Epithelial cell of esophagus (primary cell): ENCODE measurements at regions not wholly inside any gene's neighbourhood (a gene's known extent, or its start where the extent isn't known, plus 50 kb on each side); places are given as distances from the start of the nearest gene placed in this dataset.
"Not testable (repeated sequence)": the region's sequence is repeated elsewhere in the genome, so short reads cannot be mapped to it uniquely, and the experiment has no call there.

ENCODE experiments used
- DNase-seq: peaks from one replicate; pipeline ENCODE4 v3.0.0; 2010; ENCODE audit warnings: low read depth
- H3K4me3 ChIP-seq: 2 replicates; pipeline ENCODE4 v1.5.1; 2011; ENCODE audit warnings: mild to moderate bottlenecking, low read length, control low read depth
- TF ChIP-seq, protein P1 (sequence below): IDR thresholded peaks from 2 replicates; pipeline ENCODE4 v1.5.1; 2011; ENCODE audit warnings: low read depth, mild to moderate bottlenecking, low read length, control low read depth, inconsistent platforms; ENCODE audit not compliant: insufficient read depth; ENCODE audit errors: missing control alignments

DNA sequence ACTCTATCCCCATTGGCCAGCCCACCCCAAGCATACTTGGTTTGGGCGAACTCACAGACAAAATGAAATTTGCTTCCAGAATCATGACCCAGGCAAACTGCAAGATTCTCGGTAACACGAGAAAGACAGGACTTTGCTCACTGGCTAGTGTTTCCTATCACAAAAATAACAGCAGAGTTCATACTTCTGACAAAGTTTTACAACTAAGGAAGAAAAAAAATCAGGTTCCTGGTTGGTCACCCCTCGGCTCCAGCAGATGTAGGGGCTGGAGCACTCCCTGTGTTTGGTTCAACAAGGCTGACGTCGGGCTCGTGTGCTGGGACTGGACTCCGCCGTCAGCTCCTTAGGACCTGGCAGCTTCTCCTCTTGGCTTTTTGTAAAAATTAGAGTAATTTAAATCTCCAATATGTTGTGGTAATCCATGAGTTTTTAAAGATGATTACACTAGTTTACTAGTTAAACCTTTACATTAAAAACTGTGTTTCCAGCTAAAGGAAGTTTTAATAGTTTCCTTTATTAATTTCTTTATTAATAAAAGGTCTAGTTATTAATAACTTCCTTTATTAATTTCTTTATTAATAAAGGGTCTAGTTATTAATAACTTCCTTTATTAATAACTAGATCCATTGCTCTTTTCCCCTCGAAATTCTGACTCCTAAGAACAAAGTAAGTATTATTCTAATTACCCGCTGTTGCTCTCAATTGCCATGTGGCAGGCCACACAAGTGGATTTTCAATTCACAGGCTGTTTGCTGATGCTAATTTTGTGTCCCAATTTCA lies 115.6 kb upstream of the RNF32 start:
- no peak overlapping the region for H3K4me3 ChIP-seq
- TF ChIP-seq, protein P1, sequence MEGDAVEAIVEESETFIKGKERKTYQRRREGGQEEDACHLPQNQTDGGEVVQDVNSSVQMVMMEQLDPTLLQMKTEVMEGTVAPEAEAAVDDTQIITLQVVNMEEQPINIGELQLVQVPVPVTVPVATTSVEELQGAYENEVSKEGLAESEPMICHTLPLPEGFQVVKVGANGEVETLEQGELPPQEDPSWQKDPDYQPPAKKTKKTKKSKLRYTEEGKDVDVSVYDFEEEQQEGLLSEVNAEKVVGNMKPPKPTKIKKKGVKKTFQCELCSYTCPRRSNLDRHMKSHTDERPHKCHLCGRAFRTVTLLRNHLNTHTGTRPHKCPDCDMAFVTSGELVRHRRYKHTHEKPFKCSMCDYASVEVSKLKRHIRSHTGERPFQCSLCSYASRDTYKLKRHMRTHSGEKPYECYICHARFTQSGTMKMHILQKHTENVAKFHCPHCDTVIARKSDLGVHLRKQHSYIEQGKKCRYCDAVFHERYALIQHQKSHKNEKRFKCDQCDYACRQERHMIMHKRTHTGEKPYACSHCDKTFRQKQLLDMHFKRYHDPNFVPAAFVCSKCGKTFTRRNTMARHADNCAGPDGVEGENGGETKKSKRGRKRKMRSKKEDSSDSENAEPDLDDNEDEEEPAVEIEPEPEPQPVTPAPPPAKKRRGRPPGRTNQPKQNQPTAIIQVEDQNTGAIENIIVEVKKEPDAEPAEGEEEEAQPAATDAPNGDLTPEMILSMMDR: no peak
- no peak for DNase-seq

DNA sequence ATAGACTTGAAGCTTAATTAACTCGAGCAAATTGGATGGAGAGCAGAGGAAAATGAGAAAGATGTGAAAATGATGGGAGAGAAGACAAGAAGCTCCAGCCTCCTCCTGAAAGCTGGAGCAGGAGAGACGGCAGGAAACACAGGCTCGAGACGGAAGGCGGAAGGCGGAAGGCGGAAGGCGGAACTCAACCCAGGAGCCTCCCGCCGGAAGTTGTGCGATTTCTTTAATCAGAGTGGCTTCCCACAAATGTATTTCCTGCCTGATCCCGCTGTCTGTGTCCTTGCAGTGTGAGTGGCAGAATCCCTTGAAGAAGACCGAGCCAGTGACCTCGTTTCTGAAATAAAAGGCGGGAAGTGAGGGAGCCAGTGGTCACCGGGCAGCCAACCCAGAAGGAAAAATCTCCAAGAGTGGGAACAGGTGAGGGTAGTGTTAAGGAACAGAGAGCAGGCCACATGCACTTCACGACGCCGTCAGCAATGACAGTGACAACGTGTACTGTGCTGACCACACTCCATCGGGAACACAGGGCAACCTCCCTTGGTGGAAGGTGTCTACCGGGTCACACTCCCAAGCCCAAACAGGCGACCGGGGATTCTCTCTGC lies 117.0 kb upstream of the RNF32 start:
- TF ChIP-seq, protein P1: no peak
- no peak for DNase-seq

DNA sequence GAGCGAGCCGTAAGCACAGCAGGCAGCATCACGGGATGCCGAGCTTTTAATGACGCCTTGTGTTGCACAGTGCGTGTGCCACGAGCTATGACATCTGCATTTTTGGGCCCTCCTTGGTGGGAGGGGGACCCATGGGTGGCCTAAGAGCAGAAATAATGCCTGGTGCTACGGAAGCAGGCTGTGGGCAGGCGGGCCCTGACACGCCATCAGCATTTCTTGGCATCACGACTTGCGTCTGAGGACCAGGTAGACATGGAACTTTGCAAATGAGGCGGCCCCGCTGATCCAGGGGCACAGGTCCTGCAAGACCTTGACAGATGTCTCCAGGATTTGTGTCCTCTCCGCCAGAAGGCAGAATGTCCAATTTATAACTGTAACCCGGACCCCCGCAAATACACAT lies 117.8 kb upstream of the RNF32 start:
- H3K4me3 ChIP-seq: no peak overlapping the region
- TF ChIP-seq, protein P1: no peak
- DNase-seq: no peak

More for the DNA sequence above, 117.0 kb upstream of the RNF32 start:
- no peak overlapping the region for H3K4me3 ChIP-seq

DNA sequence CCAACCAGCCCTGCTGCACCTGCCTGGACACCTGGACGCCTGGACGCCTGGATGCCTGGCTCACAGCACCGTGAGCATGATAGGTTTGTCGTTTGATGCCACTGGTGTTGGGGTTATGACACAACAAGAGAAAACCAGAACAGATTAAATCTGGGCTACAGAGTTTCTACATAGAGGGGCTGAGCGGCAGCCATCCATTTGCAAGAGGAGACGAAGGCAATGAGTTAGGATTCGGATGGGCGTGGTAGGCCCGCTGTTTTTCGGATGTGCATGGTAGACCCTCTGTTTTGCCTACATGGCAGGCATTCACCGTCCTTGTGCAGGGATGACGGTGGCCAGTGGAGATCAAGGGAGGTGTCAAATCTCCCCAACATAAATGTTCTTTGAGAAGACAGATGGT lies 121.5 kb upstream of the RNF32 start:
- no peak for DNase-seq
- TF ChIP-seq, protein P1: no peak
- H3K4me3 ChIP-seq: no peak overlapping the region

DNA sequence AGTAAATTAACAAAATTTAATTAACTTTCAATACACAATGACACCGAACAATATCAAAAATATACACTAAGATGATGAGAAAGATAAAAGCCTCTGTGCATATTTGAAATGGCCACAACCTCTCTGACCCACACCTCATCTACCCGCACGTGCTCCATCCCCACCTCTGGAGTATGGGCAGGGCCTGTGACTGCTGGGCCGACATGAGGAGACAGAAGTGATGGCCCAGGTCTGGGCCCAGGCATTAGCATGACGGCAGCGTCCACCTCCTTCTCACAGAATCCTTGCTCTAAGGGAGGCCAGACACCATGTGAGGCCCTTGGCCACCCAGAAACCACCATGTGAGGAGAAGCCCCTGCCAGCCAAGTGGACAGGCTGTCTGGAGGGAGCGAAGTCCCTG lies 122.1 kb upstream of the RNF32 start:
- no peak for DNase-seq
- no peak overlapping the region for H3K4me3 ChIP-seq
- TF ChIP-seq, protein P1: no peak

DNA sequence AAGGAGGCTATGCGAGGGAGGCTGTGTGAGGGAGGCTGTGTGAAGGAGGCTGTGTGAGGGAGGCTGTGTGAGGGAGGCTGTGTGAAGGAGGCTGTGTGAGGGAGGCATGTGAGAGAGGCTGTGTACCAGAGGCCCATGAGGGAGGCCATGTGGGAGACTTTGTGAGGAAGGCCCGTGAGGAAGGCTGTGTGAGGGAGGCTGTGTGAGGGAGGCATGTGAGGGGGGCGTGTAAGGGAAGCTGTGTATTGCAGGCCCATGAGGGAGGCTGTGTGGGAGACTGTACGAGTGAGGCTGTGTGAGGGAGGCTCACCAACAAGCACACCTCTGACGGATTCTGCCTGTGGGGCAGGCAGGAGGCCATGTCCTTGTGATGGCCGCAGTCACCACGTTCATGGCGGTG lies 122.7 kb upstream of the RNF32 start:
- not testable (repeated sequence) for H3K4me3 ChIP-seq, DNase-seq

DNA sequence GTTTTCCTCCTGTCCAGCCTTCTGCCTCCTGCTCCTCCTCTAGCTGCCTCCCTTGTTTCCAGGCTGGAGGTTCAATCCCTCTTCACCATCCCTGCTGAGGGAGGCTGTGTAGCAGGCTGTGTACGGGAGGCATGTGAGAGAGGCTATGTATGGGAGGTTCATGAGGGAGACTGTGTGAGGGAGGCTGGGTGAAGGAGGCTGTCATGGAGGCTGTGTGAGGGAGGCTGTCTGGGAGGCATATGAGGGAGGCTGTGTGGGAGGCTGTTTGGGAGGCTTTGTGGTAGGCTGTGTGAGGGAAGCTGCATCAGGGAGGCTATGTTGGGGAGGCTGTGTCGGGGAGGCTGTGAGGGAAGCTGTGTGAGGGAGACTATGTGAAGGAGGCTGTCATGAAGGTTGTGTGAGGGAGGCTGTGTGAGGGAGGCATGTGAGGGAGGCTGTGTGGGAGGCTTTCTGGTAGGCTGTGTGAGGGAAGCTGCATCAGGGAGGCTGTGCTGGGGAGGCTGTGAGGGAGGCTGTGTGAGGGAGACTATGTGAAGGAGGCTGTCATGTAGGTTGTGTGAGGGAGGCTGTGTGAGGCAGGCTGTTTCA lies 123.7 kb upstream of the RNF32 start:
- TF ChIP-seq, protein P1: no peak
- no peak overlapping the region for H3K4me3 ChIP-seq
- no peak for DNase-seq
